GM06990 (cell line): ENCODE measurements at regions not wholly inside any gene's neighbourhood (a gene's known extent, or its start where the extent isn't known, plus 50 kb on each side); places are given as distances from the start of the nearest gene placed in this dataset.

Experiments used
- DNase-seq: peaks from one replicate; pipeline ENCODE4 v3.0.0-alpha.2; 2011; ENCODE audit not compliant: insufficient read length; ENCODE audit errors: extremely low read depth
- H3K27me3 ChIP-seq: replicated peaks from 2 replicates; pipeline ENCODE4 v1.6.0; 2011; ENCODE audit warnings: low read length; ENCODE audit not compliant: control insufficient read depth, insufficient read depth
- H3K36me3 ChIP-seq: 2 replicates; pipeline ENCODE4 v1.5.1; 2011; ENCODE audit warnings: low read length; ENCODE audit not compliant: control insufficient read depth, insufficient read depth
- H3K4me3 ChIP-seq: replicated peaks from 2 replicates; pipeline ENCODE4 v1.5.1; 2011; ENCODE audit warnings: low read depth, mild to moderate bottlenecking, control low read depth, low read length
- TF ChIP-seq, protein P1 (sequence below): IDR thresholded peaks from 2 replicates; pipeline ENCODE4 v1.5.1; 2011; ENCODE audit warnings: low read length, control low read depth, mild to moderate bottlenecking, inconsistent platforms; ENCODE audit not compliant: insufficient read depth, poor library complexity, severe bottlenecking

DNA sequence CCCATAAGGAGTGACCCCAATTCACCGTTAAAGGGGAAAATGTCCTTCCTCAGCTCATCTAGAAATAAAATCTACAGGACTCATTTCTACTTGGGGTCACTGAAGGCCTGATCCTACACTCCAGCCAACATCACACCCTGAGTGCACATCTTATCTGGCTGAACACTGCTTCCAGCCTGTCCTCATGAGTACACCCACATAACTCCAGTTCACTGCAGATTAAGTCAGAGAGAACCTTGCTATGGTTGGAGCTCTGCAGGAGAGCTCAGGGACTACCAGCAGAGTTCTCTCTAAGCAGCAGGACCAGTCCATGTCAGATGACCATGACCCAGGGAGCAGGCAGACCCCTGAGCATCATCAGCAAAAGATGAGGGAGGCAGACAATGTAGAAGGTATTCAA lies 126.9 kb upstream of the MAP3K1 start:
- TF ChIP-seq, protein P1, sequence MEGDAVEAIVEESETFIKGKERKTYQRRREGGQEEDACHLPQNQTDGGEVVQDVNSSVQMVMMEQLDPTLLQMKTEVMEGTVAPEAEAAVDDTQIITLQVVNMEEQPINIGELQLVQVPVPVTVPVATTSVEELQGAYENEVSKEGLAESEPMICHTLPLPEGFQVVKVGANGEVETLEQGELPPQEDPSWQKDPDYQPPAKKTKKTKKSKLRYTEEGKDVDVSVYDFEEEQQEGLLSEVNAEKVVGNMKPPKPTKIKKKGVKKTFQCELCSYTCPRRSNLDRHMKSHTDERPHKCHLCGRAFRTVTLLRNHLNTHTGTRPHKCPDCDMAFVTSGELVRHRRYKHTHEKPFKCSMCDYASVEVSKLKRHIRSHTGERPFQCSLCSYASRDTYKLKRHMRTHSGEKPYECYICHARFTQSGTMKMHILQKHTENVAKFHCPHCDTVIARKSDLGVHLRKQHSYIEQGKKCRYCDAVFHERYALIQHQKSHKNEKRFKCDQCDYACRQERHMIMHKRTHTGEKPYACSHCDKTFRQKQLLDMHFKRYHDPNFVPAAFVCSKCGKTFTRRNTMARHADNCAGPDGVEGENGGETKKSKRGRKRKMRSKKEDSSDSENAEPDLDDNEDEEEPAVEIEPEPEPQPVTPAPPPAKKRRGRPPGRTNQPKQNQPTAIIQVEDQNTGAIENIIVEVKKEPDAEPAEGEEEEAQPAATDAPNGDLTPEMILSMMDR, result no peak
- DNase-seq, result no peak
- Histone ChIP-seq H3K36me3 (no peaks in the 10 kb centered on the region), H3K27me3 (peaks cover 3% of the 10 kb centered on the region; the same call in 1 of the 2 replicates), H3K4me3 (no peak overlapping the region)

GRCh38 chr5:56686337-56687195 lies 128.8 kb upstream of the MAP3K1 start:
- DNase-seq, result peak; percentile 60
- H3K4me3 ChIP-seq, result no peak overlapping the region

GRCh38 chr5:56685503-56686217 lies 129.7 kb upstream of the MAP3K1 start:
- TF ChIP-seq, protein P1, result no peak
- DNase-seq, result peak; percentile 36
- Histone ChIP-seq H3K27me3 (peaks cover 3% of the 10 kb centered on the region; the same call in 1 of the 2 replicates), H3K4me3 (no peak overlapping the region), H3K36me3 (no peaks in the 10 kb centered on the region)

More at GRCh38 chr5:56686337-56687195, 128.8 kb upstream of the MAP3K1 start:
- peaks cover 3% of the 10 kb centered on the region; the same call in 1 of the 2 replicates for H3K27me3 ChIP-seq
- no peaks in the 10 kb centered on the region for H3K36me3 ChIP-seq
- TF ChIP-seq, protein P1, result no peak

DNA sequence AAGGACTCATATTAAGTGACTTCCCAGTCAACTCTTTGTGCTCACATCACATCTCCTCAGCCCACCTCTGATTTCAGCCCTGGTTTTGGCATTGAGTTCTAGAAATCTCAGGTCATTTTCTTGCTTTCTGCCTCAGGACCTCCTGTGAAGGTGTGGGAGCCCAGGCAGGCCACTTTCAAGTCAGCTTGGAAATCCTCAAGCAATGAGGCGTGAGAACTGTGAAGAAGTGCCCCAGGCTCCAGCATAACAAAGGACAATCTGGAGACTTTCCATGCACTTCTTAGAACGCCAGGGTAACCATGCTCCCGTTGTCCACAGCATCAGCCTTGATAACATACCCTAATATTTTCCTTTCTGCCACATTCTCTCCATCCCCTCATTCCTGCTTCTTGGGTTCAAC lies 131.2 kb upstream of the MAP3K1 start:
- Histone ChIP-seq H3K36me3 (no peaks in the 10 kb centered on the region), H3K4me3 (no peak overlapping the region), H3K27me3 (peaks cover 1% of the 10 kb centered on the region; the same call in 1 of the 2 replicates)
- TF ChIP-seq, protein P1, result no peak
- no peak for DNase-seq

- Histone ChIP-seq H3K27me3 (peaks cover 1% of the 10 kb centered on the region; the same call in 1 of the 2 replicates), H3K36me3 (no peaks in the 10 kb centered on the region), H3K4me3 (no peak overlapping the region)
- DNase-seq, result no peak
- TF ChIP-seq, protein P1, result no peak
Measured at GRCh38 chr5:56683733-56684132, 131.6 kb upstream of the MAP3K1 start.
